GM23338 (cell line): ENCODE measurements at regions not wholly inside any gene's neighbourhood (a gene's known extent, or its start where the extent isn't known, plus 50 kb on each side); places are given as distances from the start of the nearest gene placed in this dataset.

Source experiments
- ATAC-seq: fragments of 200-7000 bp; cut with Tn5 transposase; 3 replicates; pipeline ENCODE4 v1.9.1; 2020
- DNase-seq: peaks from one replicate; pipeline ENCODE4 v3.0.0-alpha.2; 2015; ENCODE audit warnings: low spot score
- H2AFZ ChIP-seq: fragments of 200-600 bp; sonication (generic); 2 replicates; pipeline ENCODE4 v1.8.0; 2016; ENCODE audit warnings: antibody characterized with exemption, mild to moderate bottlenecking, moderate library complexity
- H3F3A ChIP-seq: fragments of 200-600 bp; sonication (generic); replicated peaks from 2 replicates; pipeline ENCODE4 v1.8.0; 2017; ENCODE audit warnings: antibody characterized with exemption, mixed run types, low read depth
- H3K27ac ChIP-seq: fragments of 200-600 bp; sonication (generic); 2 replicates; pipeline ENCODE4 v1.6.1; 2016; ENCODE audit warnings: low read depth
- H3K27me3 ChIP-seq: fragments of 200-600 bp; sonication (generic); 2 replicates; pipeline ENCODE4 v1.8.0; 2016; ENCODE audit warnings: mild to moderate bottlenecking, mixed run types, moderate library complexity; ENCODE audit not compliant: insufficient read depth
- H3K36me3 ChIP-seq: fragments of 200-600 bp; sonication (generic); 2 replicates; pipeline ENCODE4 v1.8.0; 2016; ENCODE audit warnings: mild to moderate bottlenecking; ENCODE audit not compliant: insufficient read depth
- H3K4me1 ChIP-seq: fragments of 200-600 bp; sonication (generic); 2 replicates; pipeline ENCODE4 v1.8.0; 2016; ENCODE audit warnings: mild to moderate bottlenecking, moderate library complexity; ENCODE audit not compliant: insufficient read depth
- H3K4me2 ChIP-seq: fragments of 200-600 bp; sonication (generic); 2 replicates; pipeline ENCODE4 v1.7.1; 2017; ENCODE audit warnings: mixed run types
- H3K4me3 ChIP-seq: fragments of 200-600 bp; sonication (generic); 2 replicates; pipeline ENCODE4 v1.6.1; 2016; ENCODE audit warnings: mixed run types
- H3K79me2 ChIP-seq: fragments of 200-600 bp; sonication (generic); replicated peaks from 2 replicates; pipeline ENCODE4 v1.8.0; 2017; ENCODE audit warnings: mild to moderate bottlenecking; ENCODE audit not compliant: insufficient read depth
- H3K9me2 ChIP-seq: fragments of 200-600 bp; sonication (generic); 2 replicates; pipeline ENCODE4 v1.8.0; 2017; ENCODE audit not compliant: insufficient read depth
- H4K20me1 ChIP-seq: fragments of 200-600 bp; sonication (generic); replicated peaks from 2 replicates; pipeline ENCODE4 v1.8.0; 2017; ENCODE audit warnings: mild to moderate bottlenecking; ENCODE audit not compliant: insufficient read depth
- H3K27ac Mint-ChIP-seq: 2 replicates; pipeline ENCODE4 v1.8.0; 2020; ENCODE audit warnings: inconsistent platforms, mild to moderate bottlenecking, moderate library complexity, mixed read lengths
- H3K27me3 Mint-ChIP-seq: 3 replicates; pipeline ENCODE4 v1.8.0; 2022; ENCODE audit warnings: low read depth, mild to moderate bottlenecking, moderate library complexity, mixed read lengths, inconsistent platforms; ENCODE audit not compliant: insufficient read depth, poor library complexity
- H3K36me3 Mint-ChIP-seq: 3 replicates; pipeline ENCODE4 v1.8.0; 2021; ENCODE audit warnings: low read depth, mild to moderate bottlenecking, inconsistent platforms, moderate library complexity, mixed read lengths
- H3K4me1 Mint-ChIP-seq: 3 replicates; pipeline ENCODE4 v1.8.0; 2020; ENCODE audit warnings: mild to moderate bottlenecking, inconsistent platforms, mixed read lengths
- H3K4me3 Mint-ChIP-seq: 3 replicates; pipeline ENCODE4 v1.8.0; 2021; ENCODE audit warnings: moderate library complexity, mild to moderate bottlenecking, inconsistent platforms, mixed read lengths
- H3K9me3 Mint-ChIP-seq: 3 replicates; pipeline ENCODE4 v1.8.0; 2020; ENCODE audit warnings: moderate library complexity, mild to moderate bottlenecking, inconsistent platforms, mixed read lengths
- CREB1 ChIP-seq: fragments of 250-450 bp; sonication (Bioruptor Pico); IDR thresholded peaks from 2 replicates; pipeline ENCODE4 v1.5.0; 2020; ENCODE audit warnings: low read depth, mild to moderate bottlenecking, moderate library complexity
- ETS1 ChIP-seq: IDR thresholded peaks from 2 replicates; pipeline ENCODE4 v1.6.1; 2016; ENCODE audit warnings: antibody characterized with exemption
- EZH2 ChIP-seq: fragments of 200-600 bp; sonication (generic); IDR thresholded peaks from one replicate; pipeline ENCODE4 v1.8.0; 2017; ENCODE audit warnings: antibody characterized with exemption, mild to moderate bottlenecking, low read depth; ENCODE audit not compliant: unreplicated experiment
- EZH2phosphoT487 ChIP-seq: fragments of 200-600 bp; sonication (generic); IDR thresholded peaks from one replicate; pipeline ENCODE4 v1.8.1; 2018; ENCODE audit warnings: antibody characterized with exemption; ENCODE audit not compliant: unreplicated experiment
- NANOG ChIP-seq: IDR thresholded peaks from 2 replicates; pipeline ENCODE4 v1.6.1; 2016; ENCODE audit warnings: antibody characterized with exemption, borderline replicate concordance
- ZNF114 ChIP-seq: fragments of 250-450 bp; sonication (Bioruptor Pico); IDR thresholded peaks from 2 replicates; pipeline ENCODE4 v1.5.0; 2020; ENCODE audit warnings: mild to moderate bottlenecking, moderate library complexity
- ZNF331 ChIP-seq: fragments of 250-450 bp; sonication (Bioruptor Pico); IDR thresholded peaks from 2 replicates; pipeline ENCODE4 v1.5.0; 2020; ENCODE audit warnings: low read depth, mild to moderate bottlenecking, moderate library complexity
- ZNF462 ChIP-seq: fragments of 250-450 bp; sonication (Bioruptor Pico); IDR thresholded peaks from 2 replicates; pipeline ENCODE4 v1.5.0; 2020; ENCODE audit warnings: mild to moderate bottlenecking, moderate library complexity
- TF ChIP-seq, protein P1 (sequence below): IDR thresholded peaks from one replicate; pipeline ENCODE4 v1.6.1; 2018; ENCODE audit warnings: antibody characterized with exemption; ENCODE audit not compliant: unreplicated experiment

GRCh38 chrX:137198040-137198439 lies 164.2 kb upstream of the GPR101 start:
- TF ChIP-seq EZH2phosphoT487 (no peak), ZNF331 (CRISPR knock-in tag) (no peak), CREB1 (CRISPR knock-in tag) (no peak), ZNF462 (no peak), NANOG (no peak), ETS1 (no peak), ZNF114 (no peak), EZH2 (no peak)
- TF ChIP-seq, protein P1, sequence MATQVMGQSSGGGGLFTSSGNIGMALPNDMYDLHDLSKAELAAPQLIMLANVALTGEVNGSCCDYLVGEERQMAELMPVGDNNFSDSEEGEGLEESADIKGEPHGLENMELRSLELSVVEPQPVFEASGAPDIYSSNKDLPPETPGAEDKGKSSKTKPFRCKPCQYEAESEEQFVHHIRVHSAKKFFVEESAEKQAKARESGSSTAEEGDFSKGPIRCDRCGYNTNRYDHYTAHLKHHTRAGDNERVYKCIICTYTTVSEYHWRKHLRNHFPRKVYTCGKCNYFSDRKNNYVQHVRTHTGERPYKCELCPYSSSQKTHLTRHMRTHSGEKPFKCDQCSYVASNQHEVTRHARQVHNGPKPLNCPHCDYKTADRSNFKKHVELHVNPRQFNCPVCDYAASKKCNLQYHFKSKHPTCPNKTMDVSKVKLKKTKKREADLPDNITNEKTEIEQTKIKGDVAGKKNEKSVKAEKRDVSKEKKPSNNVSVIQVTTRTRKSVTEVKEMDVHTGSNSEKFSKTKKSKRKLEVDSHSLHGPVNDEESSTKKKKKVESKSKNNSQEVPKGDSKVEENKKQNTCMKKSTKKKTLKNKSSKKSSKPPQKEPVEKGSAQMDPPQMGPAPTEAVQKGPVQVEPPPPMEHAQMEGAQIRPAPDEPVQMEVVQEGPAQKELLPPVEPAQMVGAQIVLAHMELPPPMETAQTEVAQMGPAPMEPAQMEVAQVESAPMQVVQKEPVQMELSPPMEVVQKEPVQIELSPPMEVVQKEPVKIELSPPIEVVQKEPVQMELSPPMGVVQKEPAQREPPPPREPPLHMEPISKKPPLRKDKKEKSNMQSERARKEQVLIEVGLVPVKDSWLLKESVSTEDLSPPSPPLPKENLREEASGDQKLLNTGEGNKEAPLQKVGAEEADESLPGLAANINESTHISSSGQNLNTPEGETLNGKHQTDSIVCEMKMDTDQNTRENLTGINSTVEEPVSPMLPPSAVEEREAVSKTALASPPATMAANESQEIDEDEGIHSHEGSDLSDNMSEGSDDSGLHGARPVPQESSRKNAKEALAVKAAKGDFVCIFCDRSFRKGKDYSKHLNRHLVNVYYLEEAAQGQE: no peak
- ATAC-seq: no peak

More at GRCh38 chrX:137198040-137198439, 164.2 kb upstream of the GPR101 start:
- DNase-seq: no peak
- Histone ChIP-seq H3K27me3 (no peaks in the 10 kb centered on the region), H3K36me3 (no peaks in the 10 kb centered on the region), H4K20me1 (no peaks in the 10 kb centered on the region), H2AFZ (no peak overlapping the region), H3K4me2 (no peak overlapping the region), H3K4me3 (no peak overlapping the region), H3K27ac (no peak overlapping the region), H3K79me2 (no peaks in the 10 kb centered on the region), H3F3A (no peaks in the 10 kb centered on the region), H3K9me2 (no peaks in the 10 kb centered on the region), H3K4me1 (no peaks in the 10 kb centered on the region)
- Mint-ChIP-seq H3K4me1 (no peaks in the 10 kb centered on the region), H3K27me3 (peaks cover 2% of the 10 kb centered on the region), H3K36me3 (no peaks in the 10 kb centered on the region), H3K27ac (no peak overlapping the region), H3K4me3 (no peak overlapping the region), H3K9me3 (no peaks in the 10 kb centered on the region; the same call in 2 of the 3 replicates)
